Activated T-cell treated with anti-CD3 and anti-CD28 coated beads, Interleukin-2, amount 50 U/mL, for 4 hours (primary cell): ENCODE measurements at regions not wholly inside any gene's neighbourhood (a gene's known extent, or its start where the extent isn't known, plus 50 kb on each side); places are given as distances from the start of the nearest gene placed in this dataset.
"Not testable (repeated sequence)": the region's sequence is repeated elsewhere in the genome, so short reads cannot be mapped to it uniquely, and the experiment has no call there.

Experiments used
- ATAC-seq, 2 donors: fragments of 200-7000 bp; cut with Tn5 transposase; one replicate each; pipeline ENCODE4 v1.10.0; 2021
- DNase-seq: peaks from one replicate; pipeline ENCODE4 v3.0.0-alpha.2; 2020
- H3K27me3 Mint-ChIP-seq: one replicate; pipeline ENCODE4 v1.8.0; 2021; ENCODE audit warnings: low read depth, mixed read lengths
- H3K36me3 Mint-ChIP-seq: one replicate; pipeline ENCODE4 v1.8.0; 2022; ENCODE audit warnings: mixed read lengths; ENCODE audit not compliant: insufficient read depth
- H3K4me1 Mint-ChIP-seq: one replicate; pipeline ENCODE4 v1.8.0; 2021; ENCODE audit warnings: low read depth, mixed read lengths
- H3K4me3 Mint-ChIP-seq: one replicate; pipeline ENCODE4 v1.8.0; 2021; ENCODE audit warnings: mild to moderate bottlenecking, moderate library complexity, mixed read lengths
- H3K9me3 Mint-ChIP-seq: one replicate; pipeline ENCODE4 v1.8.0; 2021; ENCODE audit warnings: mixed read lengths

GRCh38 chr9:97766092-97766491, 69.0 kb upstream of the XPA start:
- Mint-ChIP-seq H3K4me3 (no peak overlapping the region), H3K9me3 (no peaks in the 10 kb centered on the region), H3K27me3 (peaks cover 30% of the 10 kb centered on the region), H3K4me1 (no peaks in the 10 kb centered on the region), H3K36me3 (no peaks in the 10 kb centered on the region)
- DNase-seq (no peak), ATAC-seq (no peak)

DNA sequence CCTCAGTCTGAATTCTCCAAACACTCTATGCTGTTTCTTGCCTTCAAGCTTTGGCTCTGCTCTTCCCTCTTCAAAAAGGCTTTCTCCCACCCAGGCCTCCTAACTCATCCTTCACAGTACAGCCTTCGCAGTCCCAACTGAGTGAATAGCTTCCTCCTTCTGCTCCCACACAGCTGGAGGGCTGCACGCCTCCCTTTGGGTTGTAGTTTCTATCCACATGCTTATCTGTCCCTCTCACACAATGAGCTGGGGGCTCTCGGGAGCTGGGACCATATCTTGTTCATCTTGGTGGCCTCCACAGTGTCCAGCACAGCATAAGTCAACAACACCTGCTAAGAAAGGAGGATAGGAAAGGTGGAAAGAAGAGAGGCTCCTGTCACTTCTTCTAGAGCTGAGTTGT, 69.5 kb upstream of the XPA start:
- H3K4me3 Mint-ChIP-seq = no peak overlapping the region
- no peaks in the 10 kb centered on the region for H3K36me3 Mint-ChIP-seq
- DNase-seq = no peak
- no peaks in the 10 kb centered on the region for H3K4me1 Mint-ChIP-seq
- H3K9me3 Mint-ChIP-seq = no peaks in the 10 kb centered on the region
- no peak for ATAC-seq
- peaks cover 28% of the 10 kb centered on the region for H3K27me3 Mint-ChIP-seq

- no peak overlapping the region for H3K4me3 Mint-ChIP-seq
- ATAC-seq = no peak
- H3K9me3 Mint-ChIP-seq = no peaks in the 10 kb centered on the region
- H3K4me1 Mint-ChIP-seq = no peaks in the 10 kb centered on the region
- no peaks in the 10 kb centered on the region for H3K36me3 Mint-ChIP-seq
- peaks cover 23% of the 10 kb centered on the region for H3K27me3 Mint-ChIP-seq
- no peak for DNase-seq
Observed at GRCh38 chr9:97767891-97768290, 70.8 kb upstream of the XPA start.

- peaks cover 24% of the 10 kb centered on the region for H3K27me3 Mint-ChIP-seq
- H3K36me3 Mint-ChIP-seq = no peaks in the 10 kb centered on the region
- DNase-seq (no peak), ATAC-seq (no peak)
- no peaks in the 10 kb centered on the region for H3K9me3 Mint-ChIP-seq
- no peak overlapping the region for H3K4me3 Mint-ChIP-seq
- H3K4me1 Mint-ChIP-seq = no peaks in the 10 kb centered on the region
Observed at GRCh38 chr9:97768746-97769145, 71.6 kb upstream of the XPA start.

- no peaks in the 10 kb centered on the region for H3K36me3 Mint-ChIP-seq
- ATAC-seq = no peak
Observed at GRCh38 chr9:97769208-97769607, 72.1 kb upstream of the XPA start.

GRCh38 chr9:97770808-97771372, 73.8 kb upstream of the XPA start:
- no peaks in the 10 kb centered on the region for H3K9me3 Mint-ChIP-seq
- H3K27me3 Mint-ChIP-seq = peaks cover 28% of the 10 kb centered on the region
- H3K4me1 Mint-ChIP-seq = no peaks in the 10 kb centered on the region
- H3K4me3 Mint-ChIP-seq = no peak overlapping the region
- ATAC-seq (no peak), DNase-seq (no peak)
- no peaks in the 10 kb centered on the region for H3K36me3 Mint-ChIP-seq

More at GRCh38 chr9:97769208-97769607, 72.1 kb upstream of the XPA start:
- no peaks in the 10 kb centered on the region for H3K4me1 Mint-ChIP-seq
- DNase-seq = no peak
- H3K27me3 Mint-ChIP-seq = peaks cover 27% of the 10 kb centered on the region
- no peak overlapping the region for H3K4me3 Mint-ChIP-seq
- H3K9me3 Mint-ChIP-seq = no peaks in the 10 kb centered on the region

DNA sequence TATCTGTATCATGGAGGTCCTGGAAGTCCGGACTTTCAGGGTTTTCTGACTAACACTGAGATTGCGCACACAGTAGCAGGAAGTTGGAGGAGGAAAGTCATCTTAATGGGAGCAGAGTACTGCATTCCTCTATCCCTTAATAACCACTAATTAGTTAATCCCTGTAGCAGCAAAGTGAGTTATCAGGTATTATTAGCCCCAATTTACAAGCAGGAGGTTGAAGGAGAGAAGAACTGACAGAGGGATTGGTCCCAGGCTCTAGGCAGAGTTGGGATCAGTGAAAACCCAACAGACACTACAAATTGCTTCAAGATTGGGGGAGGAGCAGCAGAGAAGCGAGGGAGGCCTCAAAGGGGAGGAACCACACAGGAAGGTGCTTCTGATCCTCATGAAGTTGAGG, 74.5 kb upstream of the XPA start:
- H3K27me3 Mint-ChIP-seq = peaks cover 28% of the 10 kb centered on the region
- no peak overlapping the region for H3K4me3 Mint-ChIP-seq
- ATAC-seq (no peak), DNase-seq (no peak)
- H3K9me3 Mint-ChIP-seq = no peaks in the 10 kb centered on the region
- H3K36me3 Mint-ChIP-seq = no peaks in the 10 kb centered on the region
- no peaks in the 10 kb centered on the region for H3K4me1 Mint-ChIP-seq

- no peaks in the 10 kb centered on the region for H3K9me3 Mint-ChIP-seq
- no peak overlapping the region for H3K4me3 Mint-ChIP-seq
- peaks cover 28% of the 10 kb centered on the region for H3K27me3 Mint-ChIP-seq
- H3K36me3 Mint-ChIP-seq = no peaks in the 10 kb centered on the region
- ATAC-seq (no peak), DNase-seq (no peak)
- H3K4me1 Mint-ChIP-seq = no peaks in the 10 kb centered on the region
Observed at GRCh38 chr9:97772145-97772544, 75.0 kb upstream of the XPA start.

DNA sequence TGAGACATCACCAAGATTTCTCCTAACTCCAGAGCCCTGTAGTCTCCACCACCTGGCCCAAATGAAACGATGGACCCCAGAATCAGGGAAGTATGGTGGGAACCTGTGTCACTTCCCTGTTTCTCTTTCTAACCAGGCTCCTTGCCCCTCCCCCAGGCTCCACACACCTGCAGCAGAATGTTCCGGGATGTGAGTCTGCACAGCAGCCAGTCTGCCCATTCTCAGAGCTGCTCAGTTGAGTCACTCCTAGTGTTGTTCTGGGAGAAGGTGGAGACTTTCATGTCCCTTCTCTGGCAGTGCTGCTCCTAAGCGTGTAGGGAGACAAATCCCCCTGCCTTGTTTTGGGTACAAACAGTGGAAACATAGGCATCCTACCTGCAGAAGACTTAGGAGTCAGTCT, 76.0 kb upstream of the XPA start:
- no peak for DNase-seq
- Mint-ChIP-seq H3K27me3 (peaks cover 28% of the 10 kb centered on the region), H3K9me3 (peaks cover 6% of the 10 kb centered on the region), H3K36me3 (no peaks in the 10 kb centered on the region), H3K4me1 (no peaks in the 10 kb centered on the region), H3K4me3 (no peak overlapping the region)
- ATAC-seq = no peak

GRCh38 chr9:97773723-97774122, 76.6 kb upstream of the XPA start:
- Mint-ChIP-seq H3K4me3 (no peak overlapping the region), H3K36me3 (peaks cover under 1% of the 10 kb centered on the region)

GRCh38 chr9:97774673-97775072, 77.5 kb upstream of the XPA start:
- H3K4me3 Mint-ChIP-seq = no peak overlapping the region

More at GRCh38 chr9:97773723-97774122, 76.6 kb upstream of the XPA start:
- ATAC-seq (no peak), DNase-seq (no peak)
- Mint-ChIP-seq H3K9me3 (peaks cover 12% of the 10 kb centered on the region), H3K27me3 (peaks cover 28% of the 10 kb centered on the region), H3K4me1 (no peaks in the 10 kb centered on the region)

DNA sequence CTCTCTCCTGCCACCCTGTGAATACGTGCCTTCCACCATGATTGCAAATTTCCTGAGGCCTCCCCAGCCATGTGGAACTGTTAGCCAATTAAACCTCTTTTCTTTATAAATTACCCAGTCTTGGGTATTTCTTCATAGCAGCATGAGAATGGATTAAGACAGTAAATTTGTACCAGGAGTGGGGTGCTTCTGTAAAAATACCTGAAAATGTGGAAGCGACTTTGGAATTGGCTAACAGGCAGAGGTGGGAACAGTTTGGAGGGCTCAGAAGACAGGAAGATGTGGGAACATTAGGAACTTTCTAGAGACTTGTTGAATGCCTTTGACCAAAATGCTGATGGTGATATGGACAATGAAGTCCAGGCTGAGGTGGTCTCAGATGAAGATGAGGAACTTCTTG, 74.3 kb upstream of the FOXE1 start:
- Mint-ChIP-seq H3K27me3 (peaks cover 18% of the 10 kb centered on the region), H3K9me3 (peaks cover 19% of the 10 kb centered on the region)
- not testable (repeated sequence) for H3K4me1 Mint-ChIP-seq, H3K36me3 Mint-ChIP-seq, ATAC-seq, H3K4me3 Mint-ChIP-seq, DNase-seq

More at GRCh38 chr9:97774673-97775072, 77.5 kb upstream of the XPA start:
- Mint-ChIP-seq H3K4me1 (no peaks in the 10 kb centered on the region), H3K27me3 (peaks cover 27% of the 10 kb centered on the region), H3K36me3 (peaks cover 3% of the 10 kb centered on the region), H3K9me3 (peaks cover 16% of the 10 kb centered on the region)
- no peak for ATAC-seq
- DNase-seq = no peak

GRCh38 chr9:97779608-97780007, 73.4 kb upstream of the FOXE1 start:
- Mint-ChIP-seq H3K4me3 (no peak overlapping the region), H3K9me3 (peaks cover 19% of the 10 kb centered on the region), H3K36me3 (peaks cover 3% of the 10 kb centered on the region), H3K27me3 (peaks cover 15% of the 10 kb centered on the region), H3K4me1 (no peaks in the 10 kb centered on the region)
- no peak for ATAC-seq
- no peak for DNase-seq

- Mint-ChIP-seq H3K4me3 (no peak overlapping the region), H3K27me3 (peaks cover 9% of the 10 kb centered on the region), H3K36me3 (peaks cover 3% of the 10 kb centered on the region), H3K4me1 (no peaks in the 10 kb centered on the region), H3K9me3 (peaks cover 19% of the 10 kb centered on the region)
- no peak for ATAC-seq
- no peak for DNase-seq
Observed at GRCh38 chr9:97781902-97782301, 71.1 kb upstream of the FOXE1 start.

DNA sequence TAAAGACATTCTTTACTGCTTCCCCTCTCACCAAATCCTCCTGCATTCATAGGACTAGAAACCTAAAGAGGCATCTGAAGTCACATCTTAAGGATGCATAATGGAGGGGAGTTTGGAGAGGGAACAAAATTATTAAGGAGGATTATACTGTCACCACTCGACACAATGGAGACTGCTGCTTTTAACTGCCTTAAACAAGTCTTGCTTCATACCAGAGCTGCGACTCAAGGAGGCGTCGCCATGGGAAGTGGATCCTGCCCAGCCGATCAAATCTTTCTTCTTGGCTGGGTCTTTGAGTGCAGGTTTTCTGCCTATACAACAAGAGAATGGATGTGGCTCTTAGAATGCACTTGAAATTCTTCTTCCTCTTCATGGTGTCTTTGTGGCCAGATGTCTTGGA, 66.7 kb upstream of the FOXE1 start:
- ATAC-seq (no peak), DNase-seq (no peak)
- no peak overlapping the region for H3K4me3 Mint-ChIP-seq
- H3K27me3 Mint-ChIP-seq = peaks cover 8% of the 10 kb centered on the region
- H3K9me3 Mint-ChIP-seq = no peaks in the 10 kb centered on the region
- no peaks in the 10 kb centered on the region for H3K36me3 Mint-ChIP-seq
- no peaks in the 10 kb centered on the region for H3K4me1 Mint-ChIP-seq

DNA sequence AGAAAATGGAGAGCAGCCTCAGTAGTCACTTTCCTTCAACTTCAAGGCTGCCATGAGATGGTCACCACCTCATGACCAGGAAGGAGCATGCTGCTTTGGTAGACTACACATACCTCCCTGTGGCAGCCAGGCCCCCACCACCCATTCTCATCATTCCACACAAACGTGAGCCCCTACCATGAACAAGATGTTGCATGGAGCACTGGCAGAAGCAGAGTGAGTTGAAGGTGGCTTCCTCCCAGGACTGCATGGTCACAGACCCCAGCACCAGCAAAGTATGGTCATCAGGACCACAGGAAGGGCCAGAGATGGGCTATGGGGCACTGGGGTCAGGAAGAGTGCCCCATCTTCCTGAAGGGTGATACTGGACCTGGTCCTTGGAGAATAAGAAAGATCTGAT, 65.5 kb upstream of the FOXE1 start:
- no peaks in the 10 kb centered on the region for H3K4me1 Mint-ChIP-seq
- ATAC-seq = no peak
- no peak for DNase-seq
- H3K9me3 Mint-ChIP-seq = no peaks in the 10 kb centered on the region
- no peaks in the 10 kb centered on the region for H3K36me3 Mint-ChIP-seq
- peaks cover 7% of the 10 kb centered on the region for H3K27me3 Mint-ChIP-seq
- no peak overlapping the region for H3K4me3 Mint-ChIP-seq
